ENCODE measurements at regions not wholly inside any gene's neighbourhood (a gene's known extent, or its start where the extent isn't known, plus 50 kb on each side); places are given as distances from the start of the nearest gene placed in this dataset.

DNA sequence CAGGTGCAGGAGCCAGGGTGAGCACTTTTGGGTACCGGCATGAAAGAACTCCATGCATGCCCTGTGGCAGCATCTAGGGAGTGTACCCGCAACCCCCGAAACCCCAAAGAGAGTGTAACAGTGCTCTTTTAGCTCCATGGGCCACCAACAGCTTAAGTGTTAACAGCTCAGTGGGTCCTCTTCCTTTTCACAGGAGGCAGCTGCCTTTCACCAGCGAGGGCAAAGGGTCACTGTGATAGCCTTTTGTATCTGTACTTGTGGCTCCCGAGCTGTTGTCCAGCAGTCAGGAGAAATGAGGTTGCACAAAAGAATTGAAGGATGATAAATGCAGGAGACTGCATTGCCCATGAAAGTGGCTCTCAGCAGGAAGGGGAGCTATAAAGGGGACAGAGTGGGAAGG lies 1166.3 kb upstream of the ACVR2A start:
- no peak for TF ChIP-seq POLR2A (IDR thresholded peaks at IDR 0.05)
- TF ChIP-seq, protein P1, sequence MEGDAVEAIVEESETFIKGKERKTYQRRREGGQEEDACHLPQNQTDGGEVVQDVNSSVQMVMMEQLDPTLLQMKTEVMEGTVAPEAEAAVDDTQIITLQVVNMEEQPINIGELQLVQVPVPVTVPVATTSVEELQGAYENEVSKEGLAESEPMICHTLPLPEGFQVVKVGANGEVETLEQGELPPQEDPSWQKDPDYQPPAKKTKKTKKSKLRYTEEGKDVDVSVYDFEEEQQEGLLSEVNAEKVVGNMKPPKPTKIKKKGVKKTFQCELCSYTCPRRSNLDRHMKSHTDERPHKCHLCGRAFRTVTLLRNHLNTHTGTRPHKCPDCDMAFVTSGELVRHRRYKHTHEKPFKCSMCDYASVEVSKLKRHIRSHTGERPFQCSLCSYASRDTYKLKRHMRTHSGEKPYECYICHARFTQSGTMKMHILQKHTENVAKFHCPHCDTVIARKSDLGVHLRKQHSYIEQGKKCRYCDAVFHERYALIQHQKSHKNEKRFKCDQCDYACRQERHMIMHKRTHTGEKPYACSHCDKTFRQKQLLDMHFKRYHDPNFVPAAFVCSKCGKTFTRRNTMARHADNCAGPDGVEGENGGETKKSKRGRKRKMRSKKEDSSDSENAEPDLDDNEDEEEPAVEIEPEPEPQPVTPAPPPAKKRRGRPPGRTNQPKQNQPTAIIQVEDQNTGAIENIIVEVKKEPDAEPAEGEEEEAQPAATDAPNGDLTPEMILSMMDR (IDR thresholded peaks at IDR 0.05): no peak
